ENCODE measurements at regions not wholly inside any gene's neighbourhood (a gene's known extent, or its start where the extent isn't known, plus 50 kb on each side); places are given as distances from the start of the nearest gene placed in this dataset.
A peak's percentile ranks its signal among the peaks of the same experiment; 100 is the strongest.
"Not testable (repeated sequence)": the region's sequence is repeated elsewhere in the genome, so short reads cannot be mapped to it uniquely, and the experiment has no call there.

GRCh38 chrX:37509349-37509748 is 62.1 kb upstream of the LANCL3 start:
- ChIA-PET CTCF (interaction anchor here (0.6 to 4.8 kb wide), 9 partner anchors 19 to 432 kb away, joined by 3 to 37 read pairs (median 4); no protein-coding TSS in a partner anchor), POLR2A (interaction anchor here (0.6 kb wide), 1 partner anchor 160 kb away, joined by 3 read pairs; the partner anchor contains the start of gene PRRG1)
- peak; percentile 22 for DNase-seq (ENCODE audit: unreplicated experiment)
- no peaks in the 10 kb centered on the region for H3K36me3 Mint-ChIP-seq (ENCODE audit: insufficient read depth, unreplicated experiment)
- no peak overlapping the region for H3K27ac Mint-ChIP-seq (ENCODE audit: low read depth, unreplicated experiment)
- no peaks in the 10 kb centered on the region for H3K9me3 Mint-ChIP-seq (ENCODE audit: unreplicated experiment)
- peak; percentile 53 for TF ChIP-seq CTCF (IDR thresholded peaks at IDR 0.05; ENCODE audit: unreplicated experiment)
- peaks cover 80% of the 10 kb centered on the region for H3K27me3 Mint-ChIP-seq (ENCODE audit: insufficient read depth, unreplicated experiment)
- intact Hi-C loops (cut with micrococcal nuclease) = loop anchor here (1.0 kb wide), 2 partner anchors 236 to 316 kb away; no protein-coding TSS in a partner anchor
- H3K4me3 Mint-ChIP-seq (ENCODE audit: unreplicated experiment) = no peak overlapping the region
- no peaks in the 10 kb centered on the region for H3K4me1 Mint-ChIP-seq (ENCODE audit: insufficient read depth, unreplicated experiment)
- no TSS peak for BruUV-seq (replicated peaks)

GRCh38 chrX:37516512-37516911 is 54.9 kb upstream of the LANCL3 start:
- H3K27me3 Mint-ChIP-seq (ENCODE audit: insufficient read depth, unreplicated experiment) = peaks cover 25% of the 10 kb centered on the region
- intact Hi-C loops (cut with micrococcal nuclease) = not testable (repeated sequence)

GRCh38 chrX:37519261-37519660 is 52.2 kb upstream of the LANCL3 start:
- CTCF ChIA-PET; H3K27ac Mint-ChIP-seq (ENCODE audit: low read depth, unreplicated experiment); H3K27me3 Mint-ChIP-seq (ENCODE audit: insufficient read depth, unreplicated experiment); H3K9me3 Mint-ChIP-seq (ENCODE audit: unreplicated experiment); intact Hi-C loops (cut with micrococcal nuclease); H3K4me1 Mint-ChIP-seq (ENCODE audit: insufficient read depth, unreplicated experiment); DNase-seq (ENCODE audit: unreplicated experiment); POLR2A ChIA-PET; H3K36me3 Mint-ChIP-seq (ENCODE audit: insufficient read depth, unreplicated experiment); BruUV-seq (replicated peaks); H3K4me3 Mint-ChIP-seq (ENCODE audit: unreplicated experiment): not testable (repeated sequence)

More at GRCh38 chrX:37516512-37516911, 54.9 kb upstream of the LANCL3 start:
- H3K9me3 Mint-ChIP-seq (ENCODE audit: unreplicated experiment); BruUV-seq (replicated peaks); POLR2A ChIA-PET; H3K36me3 Mint-ChIP-seq (ENCODE audit: insufficient read depth, unreplicated experiment); DNase-seq (ENCODE audit: unreplicated experiment); H3K27ac Mint-ChIP-seq (ENCODE audit: low read depth, unreplicated experiment); H3K4me1 Mint-ChIP-seq (ENCODE audit: insufficient read depth, unreplicated experiment); H3K4me3 Mint-ChIP-seq (ENCODE audit: unreplicated experiment): not testable (repeated sequence)
- CTCF ChIA-PET = interaction anchor here (0.6 kb wide), 1 partner anchor 110 kb away, joined by 3 read pairs; no protein-coding TSS in a partner anchor

- H3K27ac Mint-ChIP-seq (ENCODE audit: low read depth, unreplicated experiment); POLR2A ChIA-PET: not testable (repeated sequence)
Measured at GRCh38 chrX:37520860-37521450, 50.5 kb upstream of the LANCL3 start.

More at GRCh38 chrX:37520860-37521450, 50.5 kb upstream of the LANCL3 start:
- CTCF ChIA-PET = interaction anchor here (0.6 to 1.5 kb wide), 2 partner anchors 11 to 227 kb away, joined by 3 to 5 read pairs; no protein-coding TSS in a partner anchor
- H3K36me3 Mint-ChIP-seq (ENCODE audit: insufficient read depth, unreplicated experiment); H3K4me1 Mint-ChIP-seq (ENCODE audit: insufficient read depth, unreplicated experiment); H3K4me3 Mint-ChIP-seq (ENCODE audit: unreplicated experiment); H3K9me3 Mint-ChIP-seq (ENCODE audit: unreplicated experiment); intact Hi-C loops (cut with micrococcal nuclease); BruUV-seq (replicated peaks): not testable (repeated sequence)
- peaks cover 14% of the 10 kb centered on the region for H3K27me3 Mint-ChIP-seq (ENCODE audit: insufficient read depth, unreplicated experiment)
- peak; percentile 59 for DNase-seq (ENCODE audit: unreplicated experiment)

Data from MCF 10A (cell line).